Activated naive CD4-positive, alpha-beta T cell treated with anti-CD3 and anti-CD28 coated beads, Interleukin-2, amount 50 U/mL, for 72 hours (primary cell): ENCODE measurements at regions not wholly inside any gene's neighbourhood (a gene's known extent, or its start where the extent isn't known, plus 50 kb on each side); places are given as distances from the start of the nearest gene placed in this dataset.
"Not testable (repeated sequence)": the region's sequence is repeated elsewhere in the genome, so short reads cannot be mapped to it uniquely, and the experiment has no call there.

ENCODE experiments used
- ATAC-seq, 2 donors: fragments of 150-1000 bp; cut with Tn5 transposase; 2 replicates each; pipeline ENCODE4 v1.10.0; 2021; ENCODE audit warnings: mild to moderate bottlenecking in 2 of 2, moderate library complexity in 2 of 2
- DNase-seq, 2 donors: peaks; one replicate each; pipeline ENCODE4 v3.0.0; 2021 to 2022; ENCODE audit warnings: low spot score in 2 of 2
- H3K27ac Mint-ChIP-seq, 2 donors: one replicate each; pipeline ENCODE4 v1.8.0; 2022; ENCODE audit warnings: mild to moderate bottlenecking in 2 of 2, mixed read lengths in 2 of 2
- H3K36me3 Mint-ChIP-seq, 2 donors: one replicate each; pipeline ENCODE4 v1.8.0; 2022; ENCODE audit warnings: mixed read lengths in 2 of 2
- H3K9me3 Mint-ChIP-seq, 2 donors: one replicate each; pipeline ENCODE4 v1.8.0; 2022; ENCODE audit warnings: mixed read lengths in 2 of 2

DNA sequence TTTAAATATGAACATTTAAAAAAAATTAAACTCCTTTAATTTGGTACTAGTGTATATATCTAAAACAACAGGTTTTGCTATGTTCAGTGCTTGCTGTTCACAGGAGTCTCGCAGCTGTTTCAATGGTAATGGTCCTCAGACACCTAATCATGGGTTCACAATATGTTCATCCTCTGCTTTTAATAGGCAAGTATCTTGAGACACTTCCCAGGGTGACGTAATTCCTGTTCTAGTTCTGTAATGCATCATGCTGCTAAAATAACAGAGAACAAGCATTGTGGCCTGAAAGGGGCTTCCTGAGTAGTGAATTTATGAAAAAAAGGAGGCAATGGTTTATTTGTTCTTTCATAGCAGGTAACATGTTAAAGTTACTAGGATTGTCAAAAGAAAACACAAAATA lies 625.2 kb upstream of the GBE1 start:
- Mint-ChIP-seq H3K9me3 (peaks cover 7 to 8% of the 10 kb centered on the region in 2 donors), H3K27ac (no peak overlapping the region), H3K36me3 (no peaks in the 10 kb centered on the region)
- ATAC-seq (no peak), DNase-seq (no peak)

DNA sequence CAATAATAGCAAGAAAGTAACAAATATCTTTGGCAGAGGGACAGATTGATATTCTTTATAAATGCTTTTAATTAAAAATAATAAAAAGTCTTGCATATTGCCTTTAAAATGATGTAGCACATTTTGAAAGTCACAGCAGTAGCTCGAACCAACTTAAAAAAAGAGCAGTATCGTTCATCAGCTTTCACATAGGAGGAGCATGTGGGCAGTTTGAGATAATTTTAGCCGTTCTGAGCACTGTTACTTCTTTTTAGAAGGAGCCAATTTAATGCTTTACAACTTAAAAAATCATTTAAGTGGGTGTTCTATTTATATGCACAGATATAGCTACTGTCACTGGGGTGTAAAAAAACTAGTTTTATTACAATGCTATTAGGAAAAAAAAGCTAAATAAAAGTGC lies 622.7 kb upstream of the GBE1 start:
- ATAC-seq (no peak), DNase-seq (no peak)
- Mint-ChIP-seq H3K36me3 (no peaks in the 10 kb centered on the region), H3K27ac (no peak overlapping the region), H3K9me3 (peaks cover 4 to 7% of the 10 kb centered on the region in 2 donors)

- no peak for DNase-seq
- no peak for ATAC-seq
- Mint-ChIP-seq H3K36me3 (no peaks in the 10 kb centered on the region), H3K27ac (no peak overlapping the region), H3K9me3 (peaks cover 4 to 11% of the 10 kb centered on the region in 2 donors)
Measured at GRCh38 chr3:82382831-82383230, 621.4 kb upstream of the GBE1 start.

- Mint-ChIP-seq H3K36me3 (peaks cover 7 to 13% of the 10 kb centered on the region in 2 donors), H3K9me3 (peaks cover 16 to 36% of the 10 kb centered on the region in 2 donors), H3K27ac (no peak overlapping the region)
- DNase-seq: no peak
- no peak for ATAC-seq
Measured at GRCh38 chr3:82378392-82378791, 616.9 kb upstream of the GBE1 start.

DNA sequence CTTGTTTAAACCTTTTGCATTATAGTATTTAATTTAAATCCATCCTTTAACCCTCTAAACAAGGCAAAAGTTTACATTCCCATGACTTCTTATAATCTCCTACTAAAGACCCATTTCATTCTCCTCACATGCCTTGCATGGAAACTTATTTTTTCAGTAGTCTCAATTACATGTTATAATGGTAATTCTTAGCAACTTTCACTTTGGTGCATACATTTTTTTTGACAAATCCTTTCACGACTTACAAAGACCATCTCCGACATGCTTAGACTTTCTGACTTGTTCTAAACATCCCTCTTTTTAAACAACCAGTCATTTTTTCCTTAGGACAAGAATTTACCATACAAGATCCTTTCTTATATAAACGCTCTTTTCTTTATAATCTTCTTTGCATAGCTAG lies 615.4 kb upstream of the GBE1 start:
- DNase-seq (no peak), ATAC-seq (no peak)
- Mint-ChIP-seq H3K9me3 (peaks cover 17 to 37% of the 10 kb centered on the region in 2 donors), H3K36me3 (peaks cover 13 to 16% of the 10 kb centered on the region in 2 donors), H3K27ac (no peak overlapping the region)

GRCh38 chr3:82373833-82374232 lies 612.4 kb upstream of the GBE1 start:
- not testable (repeated sequence) for H3K27ac Mint-ChIP-seq, ATAC-seq, DNase-seq
- Mint-ChIP-seq H3K9me3 (peaks cover 17 to 34% of the 10 kb centered on the region in 2 donors), H3K36me3 (peaks cover 13 to 16% of the 10 kb centered on the region in 2 donors)

- DNase-seq: no peak
- peaks cover 4 to 9% of the 10 kb centered on the region in 2 donors for H3K9me3 Mint-ChIP-seq
- H3K27ac Mint-ChIP-seq: peak overlapping the region in 1 of 2 donors; percentile 92
- ATAC-seq: no peak
- no peaks in the 10 kb centered on the region for H3K36me3 Mint-ChIP-seq
Measured at GRCh38 chr3:82364827-82365226, 603.4 kb upstream of the GBE1 start.

DNA sequence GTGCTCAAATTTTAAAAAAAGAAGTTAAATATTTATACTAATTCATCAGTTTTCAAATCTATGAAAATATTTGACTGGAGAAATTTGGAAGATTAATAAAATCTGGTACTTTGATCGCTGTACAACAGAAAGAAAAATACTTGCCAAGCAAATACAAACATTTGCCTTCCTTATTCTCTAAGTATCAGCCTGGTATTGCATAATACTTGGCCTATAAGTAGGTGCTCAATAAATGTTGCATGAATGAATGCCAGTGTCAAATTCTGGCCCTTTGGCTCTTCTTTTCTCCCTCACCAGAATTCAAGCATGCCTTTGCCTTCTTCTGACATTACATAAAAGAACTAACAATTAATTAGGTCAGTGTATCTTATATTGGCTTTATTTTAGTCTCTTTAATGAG lies 601.7 kb upstream of the GBE1 start:
- Mint-ChIP-seq H3K9me3 (peaks cover 6 to 9% of the 10 kb centered on the region in 2 donors), H3K27ac (no peak overlapping the region), H3K36me3 (no peaks in the 10 kb centered on the region)
- DNase-seq (no peak), ATAC-seq (no peak)

GRCh38 chr3:82355228-82355627 lies 593.8 kb upstream of the GBE1 start:
- Mint-ChIP-seq H3K27ac (no peak overlapping the region), H3K9me3 (peaks cover 15 to 29% of the 10 kb centered on the region in 2 donors), H3K36me3 (no peaks in the 10 kb centered on the region)
- ATAC-seq (no peak), DNase-seq (no peak)

DNA sequence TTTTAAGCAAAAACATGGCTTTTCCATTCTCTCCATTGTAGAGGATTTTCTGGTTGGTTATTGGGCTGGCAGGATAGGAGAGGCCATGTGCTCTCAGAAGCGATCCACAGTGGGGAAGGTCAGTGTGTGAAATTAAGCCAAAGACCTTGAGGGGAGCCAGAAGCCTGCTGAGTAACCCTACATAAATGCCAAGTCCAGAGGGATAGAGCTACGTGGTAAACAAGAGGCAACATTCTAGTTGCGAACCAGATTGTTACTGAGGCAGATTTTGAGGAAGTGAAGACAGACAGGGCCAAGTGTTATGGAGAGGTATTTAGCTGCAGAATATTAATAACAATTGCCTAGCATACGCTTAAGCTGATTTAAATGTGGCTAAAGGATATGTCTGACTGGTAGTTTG lies 592.8 kb upstream of the GBE1 start:
- no peak for ATAC-seq
- peaks cover 21 to 29% of the 10 kb centered on the region in 2 donors for H3K9me3 Mint-ChIP-seq

GRCh38 chr3:82353306-82354171 lies 592.1 kb upstream of the GBE1 start:
- no peaks in the 10 kb centered on the region for H3K36me3 Mint-ChIP-seq
- no peak overlapping the region for H3K27ac Mint-ChIP-seq
- peaks cover 21 to 29% of the 10 kb centered on the region in 2 donors for H3K9me3 Mint-ChIP-seq
- no peak for ATAC-seq
- DNase-seq: no peak

More for the DNA sequence above, 592.8 kb upstream of the GBE1 start:
- Mint-ChIP-seq H3K36me3 (no peaks in the 10 kb centered on the region), H3K27ac (no peak overlapping the region)
- no peak for DNase-seq

DNA sequence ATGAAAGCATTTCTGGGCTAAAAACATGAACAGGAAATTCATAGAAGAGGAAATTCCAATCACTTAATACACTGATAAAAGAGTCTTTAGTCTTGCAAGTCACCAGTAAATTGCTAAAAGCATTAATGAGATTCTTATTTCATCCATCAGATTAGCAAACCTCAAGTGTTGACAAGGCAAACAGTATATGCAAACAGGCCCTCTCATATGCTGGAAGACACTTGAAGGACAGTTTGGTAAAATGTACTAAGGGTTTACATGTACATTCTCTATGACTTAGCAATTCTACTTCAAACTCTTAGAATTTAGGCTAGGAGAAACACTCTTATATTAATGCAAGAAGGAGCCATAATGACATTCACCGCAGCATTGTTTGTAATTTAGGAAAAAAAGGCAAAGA lies 586.1 kb upstream of the GBE1 start:
- Mint-ChIP-seq H3K9me3 (peaks cover 17 to 29% of the 10 kb centered on the region in 2 donors), H3K27ac (no peak overlapping the region), H3K36me3 (no peaks in the 10 kb centered on the region)
- ATAC-seq (no peak), DNase-seq (no peak)

- Mint-ChIP-seq H3K27ac (no peak overlapping the region), H3K36me3 (no peaks in the 10 kb centered on the region), H3K9me3 (peaks cover 0 to 14% of the 10 kb centered on the region in 2 donors)
- no peak for DNase-seq
- no peak for ATAC-seq
Measured at GRCh38 chr3:82342521-82342920, 581.1 kb upstream of the GBE1 start.

DNA sequence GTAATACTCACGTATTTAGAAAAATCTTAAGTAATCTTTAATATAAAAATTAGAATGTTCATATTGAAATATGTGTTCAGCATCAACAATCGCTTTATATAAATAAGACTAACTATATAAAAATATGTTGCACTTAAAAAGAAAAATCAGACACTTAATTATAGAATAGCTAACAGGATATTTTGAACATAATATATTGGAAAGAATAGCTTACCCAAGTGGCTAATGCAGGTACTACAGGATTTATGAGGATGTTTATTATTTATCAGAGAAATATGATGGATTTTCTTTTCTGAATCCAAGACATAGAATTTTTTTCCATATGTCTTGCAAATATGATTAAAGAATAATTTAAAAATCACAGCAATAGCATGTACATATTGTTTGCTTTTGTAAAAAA lies 567.9 kb upstream of the GBE1 start:
- H3K36me3 Mint-ChIP-seq: no peaks in the 10 kb centered on the region

DNA sequence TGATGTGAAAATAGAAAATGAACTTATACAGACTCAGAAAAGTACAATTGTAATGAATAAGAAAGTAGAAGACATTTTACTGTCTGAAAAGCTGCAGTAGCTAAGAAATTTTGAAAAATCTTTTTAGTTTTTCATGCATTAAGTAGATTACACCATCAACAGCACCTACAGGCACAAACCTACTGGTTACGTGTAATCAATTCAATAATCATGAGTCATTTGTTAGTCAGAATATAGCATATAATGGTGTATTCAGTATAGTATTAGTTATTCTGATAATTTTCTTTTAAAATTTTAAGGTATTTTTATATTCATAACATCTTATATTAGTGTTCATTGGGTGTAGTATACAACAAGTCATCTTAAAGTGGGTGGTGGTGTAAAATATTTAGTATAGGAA lies 550.5 kb upstream of the GBE1 start:
- Mint-ChIP-seq H3K9me3 (peaks cover 6 to 14% of the 10 kb centered on the region in 2 donors), H3K27ac (no peak overlapping the region), H3K36me3 (no peaks in the 10 kb centered on the region)
- ATAC-seq (no peak), DNase-seq (no peak)

More for the DNA sequence above, 567.9 kb upstream of the GBE1 start:
- Mint-ChIP-seq H3K27ac (no peak overlapping the region), H3K9me3 (peaks cover 6 to 8% of the 10 kb centered on the region in 2 donors)
- DNase-seq (no peak), ATAC-seq (no peak)

DNA sequence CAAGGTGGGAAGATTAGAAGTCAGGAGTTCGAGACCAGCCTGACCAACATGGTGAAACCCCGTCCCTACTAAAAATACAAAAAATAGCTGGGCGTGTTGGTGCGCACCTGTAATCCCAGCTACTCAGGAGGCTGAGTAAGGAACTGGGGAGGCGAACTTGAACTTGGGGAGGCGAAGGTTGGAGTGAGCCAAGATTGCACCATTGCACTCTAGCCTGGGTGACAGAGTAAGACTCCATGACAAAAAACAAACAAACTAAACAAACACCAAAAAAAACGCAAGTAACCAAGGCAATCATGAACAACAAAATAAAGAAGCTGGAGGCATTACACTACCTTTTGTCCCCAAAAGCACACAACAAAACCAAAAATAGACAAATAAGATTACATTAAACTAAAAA lies 547.3 kb upstream of the GBE1 start:
- Mint-ChIP-seq H3K9me3 (peaks cover 17 to 23% of the 10 kb centered on the region in 2 donors), H3K36me3 (no peaks in the 10 kb centered on the region), H3K27ac (no peak overlapping the region)
- ATAC-seq (no peak), DNase-seq (no peak)

- no peak overlapping the region for H3K27ac Mint-ChIP-seq
- no peak for DNase-seq
- H3K9me3 Mint-ChIP-seq: peaks cover 18 to 23% of the 10 kb centered on the region in 2 donors
- no peaks in the 10 kb centered on the region for H3K36me3 Mint-ChIP-seq
- no peak for ATAC-seq
Measured at GRCh38 chr3:82306189-82306588, 544.7 kb upstream of the GBE1 start.

DNA sequence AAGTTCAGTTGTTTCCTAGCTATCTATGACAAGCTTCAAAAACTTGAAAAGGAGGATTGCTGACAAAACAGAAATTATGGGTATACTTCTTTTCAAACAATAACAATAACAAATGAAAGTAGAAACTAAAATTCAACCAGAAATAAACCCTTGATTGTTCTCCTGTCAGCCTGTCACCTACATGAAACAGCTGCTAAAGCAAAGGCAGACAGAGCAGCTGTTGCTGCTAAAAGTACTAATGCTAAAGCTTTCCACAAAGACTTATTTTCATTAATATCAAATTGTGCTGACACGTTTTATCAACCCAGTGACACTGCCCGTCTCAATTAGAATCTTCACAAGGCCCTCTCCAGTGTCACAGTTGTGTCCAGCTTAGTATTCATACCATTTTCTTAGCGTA lies 533.2 kb upstream of the GBE1 start:
- no peak overlapping the region for H3K27ac Mint-ChIP-seq
- H3K36me3 Mint-ChIP-seq: no peaks in the 10 kb centered on the region
- ATAC-seq: no peak
- no peak for DNase-seq
- peaks cover 3 to 7% of the 10 kb centered on the region in 2 donors for H3K9me3 Mint-ChIP-seq
